ENCODE measurements at regions not wholly inside any gene's neighbourhood (a gene's known extent, or its start where the extent isn't known, plus 50 kb on each side); places are given as distances from the start of the nearest gene placed in this dataset.

DNA sequence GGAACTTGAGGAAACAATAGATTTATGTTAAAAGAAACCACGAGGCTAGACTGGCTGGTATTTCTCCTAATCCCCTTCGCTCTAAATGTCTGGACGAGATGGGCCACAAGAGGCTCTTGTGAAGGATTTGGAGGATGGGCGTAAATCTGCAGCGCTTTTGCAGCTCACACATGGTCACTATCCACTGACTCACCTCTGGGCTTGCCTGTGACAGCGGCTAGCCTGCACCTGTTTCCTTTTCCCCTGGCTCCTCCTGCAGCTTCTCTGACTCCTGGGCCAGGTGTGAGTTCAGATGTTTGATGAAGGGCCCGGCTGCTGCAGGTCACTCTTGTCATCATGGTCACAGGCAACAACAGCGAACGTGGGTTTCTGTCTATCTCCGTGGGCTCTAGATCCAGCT lies 629.4 kb downstream of the CBLN4 start:
- H3K36me3 ChIP-seq (ENCODE audit: control insufficient read depth in 3 of 3, insufficient read depth in 3 of 3, low read length in 3 of 3), result no peaks in the 10 kb centered on the region

DNA sequence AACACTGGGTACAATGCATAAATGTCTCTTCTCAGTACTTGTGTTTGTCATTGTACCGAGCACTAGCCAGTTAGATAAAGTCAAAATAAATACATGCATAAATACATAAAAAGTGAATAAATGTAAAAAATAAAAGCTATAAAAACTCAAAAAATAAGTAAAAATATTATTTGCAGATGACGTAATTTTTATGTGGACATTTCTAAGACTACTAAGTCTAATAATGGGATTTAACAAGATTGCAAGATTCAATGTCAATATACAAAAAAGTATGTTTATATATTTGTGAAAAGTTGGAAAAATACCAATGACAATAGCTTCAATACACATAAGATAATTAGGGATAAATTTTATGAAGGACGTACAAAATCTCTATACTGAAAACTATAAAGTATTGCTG lies 639.6 kb downstream of the CBLN4 start:
- no peaks in the 10 kb centered on the region for H3K9me3 ChIP-seq (ENCODE audit: control insufficient read depth in 3 of 3, low read length in 3 of 3)
- no peaks in the 10 kb centered on the region for H3K4me1 ChIP-seq (ENCODE audit: control insufficient read depth in 3 of 3, insufficient read depth in 3 of 3, low read length in 3 of 3)
- no peaks in the 10 kb centered on the region for H3K36me3 ChIP-seq (ENCODE audit: control insufficient read depth in 3 of 3, insufficient read depth in 3 of 3, low read length in 3 of 3)

More for the DNA sequence above, 629.4 kb downstream of the CBLN4 start:
- Histone ChIP-seq H3K9me3 (ENCODE audit: control insufficient read depth in 3 of 3, low read length in 3 of 3) (no peaks in the 10 kb centered on the region), H3K4me1 (ENCODE audit: control insufficient read depth in 3 of 3, insufficient read depth in 3 of 3, low read length in 3 of 3) (no peaks in the 10 kb centered on the region), H3K9ac (ENCODE audit: low read depth in 1 of 3, low read length in 3 of 3) (no peak overlapping the region), H3K27ac (ENCODE audit: low read depth, low read length) (no peak overlapping the region), H3K27me3 (ENCODE audit: control insufficient read depth in 3 of 3, insufficient read depth in 3 of 3, low read length in 3 of 3) (no peaks in the 10 kb centered on the region), H3K4me3 (ENCODE audit: low read length in 3 of 3) (no peak overlapping the region)

DNA sequence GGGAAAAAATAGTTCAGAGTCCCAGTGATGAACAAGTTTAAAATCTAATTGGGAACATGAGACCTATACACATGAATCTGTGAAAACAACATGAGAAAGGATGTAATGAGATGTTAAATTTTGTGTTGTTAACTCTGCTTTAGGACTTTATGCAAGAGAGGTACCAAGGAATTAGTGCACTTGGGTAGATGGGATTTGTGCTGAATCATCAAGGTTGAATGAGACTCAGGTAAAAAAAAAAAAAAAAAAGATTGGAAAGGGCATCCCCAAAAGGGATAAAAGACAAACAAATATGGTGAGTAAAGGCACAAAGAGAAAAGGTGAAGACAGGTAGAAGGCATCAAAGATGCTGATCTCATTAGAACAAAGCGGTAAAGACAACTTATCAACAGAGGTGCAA lies 644.4 kb downstream of the CBLN4 start:
- Histone ChIP-seq H3K36me3 (ENCODE audit: control insufficient read depth in 3 of 3, insufficient read depth in 3 of 3, low read length in 3 of 3) (no peaks in the 10 kb centered on the region), H3K9ac (ENCODE audit: low read depth in 1 of 3, low read length in 3 of 3) (no peak overlapping the region), H3K27me3 (ENCODE audit: control insufficient read depth in 3 of 3, insufficient read depth in 3 of 3, low read length in 3 of 3) (no peaks in the 10 kb centered on the region), H3K4me3 (ENCODE audit: low read length in 3 of 3) (no peak overlapping the region), H3K4me1 (ENCODE audit: control insufficient read depth in 3 of 3, insufficient read depth in 3 of 3, low read length in 3 of 3) (no peaks in the 10 kb centered on the region), H3K9me3 (ENCODE audit: control insufficient read depth in 3 of 3, low read length in 3 of 3) (no peaks in the 10 kb centered on the region), H3K27ac (ENCODE audit: low read depth, low read length) (no peak overlapping the region)

More for the DNA sequence above, 639.6 kb downstream of the CBLN4 start:
- Histone ChIP-seq H3K9ac (ENCODE audit: low read depth in 1 of 3, low read length in 3 of 3) (no peak overlapping the region), H3K4me3 (ENCODE audit: low read length in 3 of 3) (no peak overlapping the region), H3K27me3 (ENCODE audit: control insufficient read depth in 3 of 3, insufficient read depth in 3 of 3, low read length in 3 of 3) (no peaks in the 10 kb centered on the region), H3K27ac (ENCODE audit: low read depth, low read length) (no peak overlapping the region)

DNA sequence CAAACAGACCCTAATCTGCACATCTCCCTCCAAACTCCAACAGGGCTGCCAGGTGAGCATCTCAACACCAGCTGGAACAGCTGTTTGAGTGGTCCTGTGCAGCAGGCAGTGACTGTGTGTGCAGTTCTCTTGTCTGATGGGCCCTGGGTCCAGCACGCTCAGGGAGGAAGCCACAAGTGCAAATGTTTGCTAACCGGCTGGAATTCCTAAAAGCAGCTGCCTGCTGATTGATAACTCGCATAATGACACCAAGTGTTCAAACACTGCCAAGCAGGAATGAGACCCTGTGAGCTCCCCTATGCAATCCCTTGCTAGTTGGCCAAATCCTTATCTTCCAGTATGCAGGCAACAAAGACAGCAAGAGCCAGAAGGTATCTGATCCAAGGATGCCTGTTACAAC lies 650.6 kb downstream of the CBLN4 start:
- Histone ChIP-seq H3K4me3 (ENCODE audit: low read length in 3 of 3) (no peak overlapping the region), H3K9me3 (ENCODE audit: control insufficient read depth in 3 of 3, low read length in 3 of 3) (no peaks in the 10 kb centered on the region), H3K9ac (ENCODE audit: low read depth in 1 of 3, low read length in 3 of 3) (no peak overlapping the region), H3K27me3 (ENCODE audit: control insufficient read depth in 3 of 3, insufficient read depth in 3 of 3, low read length in 3 of 3) (no peaks in the 10 kb centered on the region), H3K4me1 (ENCODE audit: control insufficient read depth in 3 of 3, insufficient read depth in 3 of 3, low read length in 3 of 3) (no peaks in the 10 kb centered on the region), H3K27ac (ENCODE audit: low read depth, low read length) (no peak overlapping the region), H3K36me3 (ENCODE audit: control insufficient read depth in 3 of 3, insufficient read depth in 3 of 3, low read length in 3 of 3) (no peaks in the 10 kb centered on the region)

DNA sequence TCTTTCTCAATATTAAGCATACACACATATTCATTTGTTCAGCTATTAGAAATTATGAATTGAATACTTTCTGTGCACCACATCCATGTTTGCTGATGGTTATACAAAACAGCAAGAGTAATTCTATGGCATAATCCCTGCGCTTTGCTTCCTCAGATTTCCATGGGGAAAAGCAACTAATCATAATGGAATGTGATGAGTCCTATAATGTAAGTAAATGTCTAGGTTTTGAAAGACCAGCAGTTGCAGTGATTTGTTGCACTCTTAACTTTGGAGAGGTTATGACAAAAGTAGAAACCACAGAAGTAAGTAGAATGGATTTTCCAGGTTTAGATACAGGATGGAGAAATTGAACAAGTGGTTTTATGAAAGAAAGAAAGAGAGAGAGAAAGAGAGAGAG lies 652.1 kb downstream of the CBLN4 start:
- H3K4me3 ChIP-seq (ENCODE audit: low read length in 3 of 3), result no peak overlapping the region
- no peaks in the 10 kb centered on the region for H3K9me3 ChIP-seq (ENCODE audit: control insufficient read depth in 3 of 3, low read length in 3 of 3)
- no peaks in the 10 kb centered on the region for H3K36me3 ChIP-seq (ENCODE audit: control insufficient read depth in 3 of 3, insufficient read depth in 3 of 3, low read length in 3 of 3)
- no peaks in the 10 kb centered on the region for H3K27me3 ChIP-seq (ENCODE audit: control insufficient read depth in 3 of 3, insufficient read depth in 3 of 3, low read length in 3 of 3)
- H3K9ac ChIP-seq (ENCODE audit: low read depth in 1 of 3, low read length in 3 of 3), result no peak overlapping the region
- H3K27ac ChIP-seq (ENCODE audit: low read depth, low read length), result no peak overlapping the region
- H3K4me1 ChIP-seq (ENCODE audit: control insufficient read depth in 3 of 3, insufficient read depth in 3 of 3, low read length in 3 of 3), result no peaks in the 10 kb centered on the region

DNA sequence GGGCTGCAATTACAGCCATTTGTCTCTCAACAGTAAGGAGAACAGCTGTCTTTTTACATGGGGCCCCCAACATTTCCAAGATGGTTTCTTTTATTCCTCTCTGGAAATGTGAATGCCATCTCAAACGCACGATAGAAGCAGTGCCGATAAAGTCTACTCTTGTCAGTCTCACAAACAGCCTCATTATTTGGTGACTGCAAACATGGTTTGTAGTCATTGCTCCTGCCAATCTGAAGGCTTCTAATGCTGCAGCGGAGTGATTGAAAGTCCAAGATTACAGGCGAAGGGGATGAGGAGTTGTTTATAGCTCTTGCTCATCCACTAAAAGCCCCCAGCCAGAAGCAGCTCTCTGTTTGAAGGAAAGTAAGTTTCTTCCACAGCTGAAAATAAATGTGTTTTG lies 657.1 kb downstream of the CBLN4 start:
- no peaks in the 10 kb centered on the region for H3K4me1 ChIP-seq (ENCODE audit: control insufficient read depth in 3 of 3, insufficient read depth in 3 of 3, low read length in 3 of 3)
- no peaks in the 10 kb centered on the region for H3K9me3 ChIP-seq (ENCODE audit: control insufficient read depth in 3 of 3, low read length in 3 of 3)
- H3K36me3 ChIP-seq (ENCODE audit: control insufficient read depth in 3 of 3, insufficient read depth in 3 of 3, low read length in 3 of 3), result no peaks in the 10 kb centered on the region
- H3K27ac ChIP-seq (ENCODE audit: low read depth, low read length), result no peak overlapping the region
- H3K4me3 ChIP-seq (ENCODE audit: low read length in 3 of 3), result no peak overlapping the region
- no peaks in the 10 kb centered on the region for H3K27me3 ChIP-seq (ENCODE audit: control insufficient read depth in 3 of 3, insufficient read depth in 3 of 3, low read length in 3 of 3)
- no peak overlapping the region for H3K9ac ChIP-seq (ENCODE audit: low read depth in 1 of 3, low read length in 3 of 3)

DNA sequence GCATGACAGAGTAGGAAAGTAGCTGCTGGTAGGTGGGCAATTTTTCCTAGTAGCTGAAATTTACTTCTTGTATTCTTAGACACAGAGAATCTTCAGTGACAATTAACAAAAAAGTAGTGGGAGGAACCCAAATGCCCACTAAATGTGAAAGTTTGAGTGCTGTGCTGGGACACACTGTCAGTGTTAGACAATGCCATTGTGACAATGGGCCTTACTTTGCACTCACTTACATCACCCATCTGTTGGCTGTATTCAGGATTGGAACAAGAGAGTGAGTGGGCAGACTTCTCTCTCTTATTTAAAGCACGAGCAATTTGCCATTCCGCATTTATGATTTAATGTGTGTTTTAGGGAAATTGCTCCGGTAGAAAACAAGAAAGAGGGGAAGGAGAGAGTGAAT lies 662.5 kb downstream of the CBLN4 start:
- no peak overlapping the region for H3K4me3 ChIP-seq (ENCODE audit: low read length in 3 of 3)
- H3K27ac ChIP-seq (ENCODE audit: low read depth, low read length), result no peak overlapping the region
- no peaks in the 10 kb centered on the region for H3K4me1 ChIP-seq (ENCODE audit: control insufficient read depth in 3 of 3, insufficient read depth in 3 of 3, low read length in 3 of 3)
- no peaks in the 10 kb centered on the region for H3K27me3 ChIP-seq (ENCODE audit: control insufficient read depth in 3 of 3, insufficient read depth in 3 of 3, low read length in 3 of 3)
- H3K9ac ChIP-seq (ENCODE audit: low read depth in 1 of 3, low read length in 3 of 3), result no peak overlapping the region
- no peaks in the 10 kb centered on the region for H3K36me3 ChIP-seq (ENCODE audit: control insufficient read depth in 3 of 3, insufficient read depth in 3 of 3, low read length in 3 of 3)
- H3K9me3 ChIP-seq (ENCODE audit: control insufficient read depth in 3 of 3, low read length in 3 of 3), result no peaks in the 10 kb centered on the region

DNA sequence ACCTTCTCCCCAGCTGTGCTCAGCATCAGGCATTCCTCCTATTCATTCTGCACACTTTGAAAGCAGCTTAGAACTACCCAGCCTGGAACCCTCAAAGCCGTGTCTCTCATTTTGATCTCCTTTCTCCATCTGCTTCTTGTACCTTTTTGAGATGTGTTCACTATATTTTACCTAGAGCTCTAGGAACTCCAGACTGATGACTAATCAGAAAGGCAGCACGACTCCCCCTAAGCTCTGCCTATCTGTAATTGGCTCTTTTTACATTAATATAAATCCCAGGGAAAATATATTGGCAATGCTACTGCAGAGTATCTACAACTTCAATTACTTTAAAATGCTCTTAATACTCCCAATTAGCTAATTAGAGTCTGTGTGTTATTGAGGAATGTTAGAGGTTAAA lies 671.5 kb downstream of the CBLN4 start:
- Histone ChIP-seq H3K27me3 (ENCODE audit: control insufficient read depth in 3 of 3, insufficient read depth in 3 of 3, low read length in 3 of 3) (no peaks in the 10 kb centered on the region), H3K27ac (ENCODE audit: low read depth, low read length) (no peak overlapping the region), H3K4me3 (ENCODE audit: low read length in 3 of 3) (no peak overlapping the region), H3K9me3 (ENCODE audit: control insufficient read depth in 3 of 3, low read length in 3 of 3) (no peaks in the 10 kb centered on the region), H3K9ac (ENCODE audit: low read depth in 1 of 3, low read length in 3 of 3) (no peak overlapping the region), H3K36me3 (ENCODE audit: control insufficient read depth in 3 of 3, insufficient read depth in 3 of 3, low read length in 3 of 3) (no peaks in the 10 kb centered on the region), H3K4me1 (ENCODE audit: control insufficient read depth in 3 of 3, insufficient read depth in 3 of 3, low read length in 3 of 3) (no peaks in the 10 kb centered on the region)

DNA sequence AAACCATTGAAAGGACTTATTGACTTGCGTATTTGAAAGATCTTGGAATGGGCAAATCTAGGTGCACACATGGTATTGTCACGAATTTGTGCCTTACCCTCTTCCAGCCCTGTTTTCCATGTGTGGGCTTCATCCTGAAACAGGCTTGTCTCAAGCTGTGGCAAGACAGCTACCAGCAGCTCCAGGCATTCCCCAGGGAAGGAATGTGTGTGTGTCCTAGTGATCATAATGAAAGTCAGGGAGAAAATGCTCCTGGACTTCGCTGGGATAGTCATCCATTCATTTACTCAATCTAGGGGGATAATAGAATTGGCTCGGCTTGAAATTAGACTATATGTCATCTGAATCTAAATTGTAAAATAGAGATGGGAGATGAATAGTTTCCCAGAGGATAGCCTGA lies 676.2 kb downstream of the CBLN4 start:
- no peaks in the 10 kb centered on the region for H3K4me1 ChIP-seq (ENCODE audit: control insufficient read depth in 3 of 3, insufficient read depth in 3 of 3, low read length in 3 of 3)
- no peaks in the 10 kb centered on the region for H3K36me3 ChIP-seq (ENCODE audit: control insufficient read depth in 3 of 3, insufficient read depth in 3 of 3, low read length in 3 of 3)
- no peak overlapping the region for H3K4me3 ChIP-seq (ENCODE audit: low read length in 3 of 3)
- no peak overlapping the region for H3K9ac ChIP-seq (ENCODE audit: low read depth in 1 of 3, low read length in 3 of 3)
- no peak overlapping the region for H3K27ac ChIP-seq (ENCODE audit: low read depth, low read length)
- no peaks in the 10 kb centered on the region for H3K27me3 ChIP-seq (ENCODE audit: control insufficient read depth in 3 of 3, insufficient read depth in 3 of 3, low read length in 3 of 3)
- no peaks in the 10 kb centered on the region for H3K9me3 ChIP-seq (ENCODE audit: control insufficient read depth in 3 of 3, low read length in 3 of 3)

DNA sequence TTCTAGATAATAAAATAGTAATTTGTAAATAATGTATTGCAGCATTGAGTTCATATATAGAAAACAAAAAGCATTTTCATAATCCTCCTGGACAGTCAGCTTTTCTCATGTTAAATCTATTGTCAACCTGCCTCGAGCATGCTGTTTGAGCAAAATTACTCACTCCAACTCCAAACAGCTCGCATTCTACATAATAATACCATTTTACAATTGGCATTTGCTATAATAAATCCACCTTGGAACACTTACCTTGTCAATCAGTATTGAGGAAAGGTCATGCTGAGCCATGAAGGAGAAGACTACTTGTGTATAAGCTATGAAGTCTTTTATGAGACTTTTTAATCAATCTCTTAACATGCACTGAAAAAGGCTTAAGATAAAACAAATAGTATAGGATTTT lies 682.6 kb downstream of the CBLN4 start:
- Histone ChIP-seq H3K4me3 (ENCODE audit: low read length in 3 of 3) (no peak overlapping the region), H3K36me3 (ENCODE audit: control insufficient read depth in 3 of 3, insufficient read depth in 3 of 3, low read length in 3 of 3) (no peaks in the 10 kb centered on the region), H3K27ac (ENCODE audit: low read depth, low read length) (no peak overlapping the region), H3K9ac (ENCODE audit: low read depth in 1 of 3, low read length in 3 of 3) (no peak overlapping the region), H3K27me3 (ENCODE audit: control insufficient read depth in 3 of 3, insufficient read depth in 3 of 3, low read length in 3 of 3) (no peaks in the 10 kb centered on the region), H3K4me1 (ENCODE audit: control insufficient read depth in 3 of 3, insufficient read depth in 3 of 3, low read length in 3 of 3) (no peaks in the 10 kb centered on the region), H3K9me3 (ENCODE audit: control insufficient read depth in 3 of 3, low read length in 3 of 3) (no peaks in the 10 kb centered on the region)

DNA sequence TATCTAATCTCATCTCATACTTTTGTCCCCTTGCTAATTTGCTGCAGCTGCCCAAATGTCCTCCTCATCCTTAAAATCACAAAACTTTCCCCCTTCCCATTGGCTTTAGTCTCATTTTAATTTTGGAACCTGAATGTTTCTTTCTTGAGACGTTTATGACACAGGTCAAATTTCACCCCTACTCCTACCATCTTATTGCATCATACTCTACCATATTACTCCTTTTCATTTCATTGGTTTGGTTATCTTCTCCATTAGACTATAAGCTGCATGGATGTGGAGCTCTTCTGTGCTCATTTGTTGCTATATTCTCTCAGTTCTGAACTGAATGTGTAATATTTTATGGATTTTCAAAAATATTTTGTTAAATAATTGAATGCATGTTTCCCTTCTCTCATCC lies 688.6 kb downstream of the CBLN4 start:
- H3K27me3 ChIP-seq (ENCODE audit: control insufficient read depth in 3 of 3, insufficient read depth in 3 of 3, low read length in 3 of 3), result no peaks in the 10 kb centered on the region
- H3K4me1 ChIP-seq (ENCODE audit: control insufficient read depth in 3 of 3, insufficient read depth in 3 of 3, low read length in 3 of 3), result no peaks in the 10 kb centered on the region
- no peak overlapping the region for H3K9ac ChIP-seq (ENCODE audit: low read depth in 1 of 3, low read length in 3 of 3)
- H3K9me3 ChIP-seq (ENCODE audit: control insufficient read depth in 3 of 3, low read length in 3 of 3), result no peaks in the 10 kb centered on the region
- no peaks in the 10 kb centered on the region for H3K36me3 ChIP-seq (ENCODE audit: control insufficient read depth in 3 of 3, insufficient read depth in 3 of 3, low read length in 3 of 3)
- H3K4me3 ChIP-seq (ENCODE audit: low read length in 3 of 3), result no peak overlapping the region
- H3K27ac ChIP-seq (ENCODE audit: low read depth, low read length), result no peak overlapping the region
